Neuron (in vitro differentiated cells): ENCODE measurements at regions not wholly inside any gene's neighbourhood (a gene's known extent, or its start where the extent isn't known, plus 50 kb on each side); places are given as distances from the start of the nearest gene placed in this dataset.
"Not testable (repeated sequence)": the region's sequence is repeated elsewhere in the genome, so short reads cannot be mapped to it uniquely, and the experiment has no call there.

Experiments
- H2AFZ ChIP-seq: one replicate; pipeline ENCODE4 v1.6.1; 2013; ENCODE audit warnings: low read depth, mild to moderate bottlenecking, inconsistent platforms, low read length, moderate library complexity
- H3K27me3 ChIP-seq: one replicate; pipeline ENCODE4 v1.6.1; 2013; ENCODE audit warnings: low read length; ENCODE audit not compliant: insufficient read depth
- H3K36me3 ChIP-seq: one replicate; pipeline ENCODE4 v1.6.1; 2013; ENCODE audit warnings: low read length; ENCODE audit not compliant: insufficient read depth
- H3K4me1 ChIP-seq: one replicate; pipeline ENCODE4 v1.6.1; 2013; ENCODE audit warnings: low read length; ENCODE audit not compliant: insufficient read depth
- H3K4me3 ChIP-seq: 2 replicates; pipeline ENCODE4 v1.5.1; 2013; ENCODE audit warnings: mild to moderate bottlenecking, low read length, moderate library complexity
- H3K9me3 ChIP-seq: one replicate; pipeline ENCODE4 v1.6.1; 2013; ENCODE audit warnings: low read length

- Histone ChIP-seq H3K9me3 (no peaks in the 10 kb centered on the region), H3K36me3 (no peaks in the 10 kb centered on the region), H3K27me3 (no peaks in the 10 kb centered on the region), H2AFZ (no peak overlapping the region), H3K4me3 (no peak overlapping the region), H3K4me1 (no peaks in the 10 kb centered on the region)
Measured at GRCh38 chr3:106071306-106071705, 202.5 kb upstream of the CBLB start.

GRCh38 chr3:106072596-106072995 lies 203.8 kb upstream of the CBLB start:
- not testable (repeated sequence) for H3K4me3 ChIP-seq, H2AFZ ChIP-seq, H3K27me3 ChIP-seq, H3K4me1 ChIP-seq, H3K36me3 ChIP-seq, H3K9me3 ChIP-seq

- H3K4me1 ChIP-seq, H3K4me3 ChIP-seq, H3K27me3 ChIP-seq, H3K36me3 ChIP-seq, H2AFZ ChIP-seq, H3K9me3 ChIP-seq: not testable (repeated sequence)
Measured at GRCh38 chr3:106073806-106074205, 205.0 kb upstream of the CBLB start.

GRCh38 chr3:106075731-106076130 lies 206.9 kb upstream of the CBLB start:
- not testable (repeated sequence) for H3K9me3 ChIP-seq, H3K4me1 ChIP-seq, H3K4me3 ChIP-seq, H3K36me3 ChIP-seq, H3K27me3 ChIP-seq, H2AFZ ChIP-seq

- no peak overlapping the region for H3K4me3 ChIP-seq
- H3K27me3 ChIP-seq: no peaks in the 10 kb centered on the region
- H3K9me3 ChIP-seq: no peaks in the 10 kb centered on the region
- no peak overlapping the region for H2AFZ ChIP-seq
- H3K4me1 ChIP-seq: peaks cover 3% of the 10 kb centered on the region
- no peaks in the 10 kb centered on the region for H3K36me3 ChIP-seq
Measured at GRCh38 chr3:106078635-106079034, 209.8 kb upstream of the CBLB start.

GRCh38 chr3:106082616-106083015 lies 213.8 kb upstream of the CBLB start:
- H3K27me3 ChIP-seq: no peaks in the 10 kb centered on the region
- H3K4me3 ChIP-seq: no peak overlapping the region
- no peaks in the 10 kb centered on the region for H3K9me3 ChIP-seq
- peak overlapping the region; percentile 61 for H2AFZ ChIP-seq
- H3K4me1 ChIP-seq: peaks cover 3% of the 10 kb centered on the region
- H3K36me3 ChIP-seq: no peaks in the 10 kb centered on the region

- no peaks in the 10 kb centered on the region for H3K27me3 ChIP-seq
- H3K4me3 ChIP-seq: no peak overlapping the region
- no peak overlapping the region for H2AFZ ChIP-seq
- H3K36me3 ChIP-seq: no peaks in the 10 kb centered on the region
- H3K4me1 ChIP-seq: peaks cover 3% of the 10 kb centered on the region
- H3K9me3 ChIP-seq: no peaks in the 10 kb centered on the region
Measured at GRCh38 chr3:106083207-106083606, 214.4 kb upstream of the CBLB start.

- Histone ChIP-seq H3K27me3 (no peaks in the 10 kb centered on the region), H2AFZ (no peak overlapping the region), H3K36me3 (no peaks in the 10 kb centered on the region)
Measured at GRCh38 chr3:106083854-106084253, 215.0 kb upstream of the CBLB start.

GRCh38 chr3:106086038-106086437 lies 217.2 kb upstream of the CBLB start:
- H3K4me3 ChIP-seq: no peak overlapping the region
- peaks cover 3% of the 10 kb centered on the region for H3K4me1 ChIP-seq
- no peaks in the 10 kb centered on the region for H3K27me3 ChIP-seq
- no peak overlapping the region for H2AFZ ChIP-seq
- no peaks in the 10 kb centered on the region for H3K9me3 ChIP-seq
- H3K36me3 ChIP-seq: no peaks in the 10 kb centered on the region

More at GRCh38 chr3:106083854-106084253, 215.0 kb upstream of the CBLB start:
- Histone ChIP-seq H3K4me3 (no peak overlapping the region), H3K9me3 (no peaks in the 10 kb centered on the region), H3K4me1 (peaks cover 3% of the 10 kb centered on the region)

GRCh38 chr3:106086636-106087035 lies 217.8 kb upstream of the CBLB start:
- Histone ChIP-seq H3K9me3 (no peaks in the 10 kb centered on the region), H3K4me1 (peaks cover 3% of the 10 kb centered on the region), H3K36me3 (no peaks in the 10 kb centered on the region), H2AFZ (no peak overlapping the region), H3K4me3 (no peak overlapping the region), H3K27me3 (no peaks in the 10 kb centered on the region)

GRCh38 chr3:106088304-106088703 lies 219.5 kb upstream of the CBLB start:
- H3K4me1 ChIP-seq: no peaks in the 10 kb centered on the region
- no peaks in the 10 kb centered on the region for H3K27me3 ChIP-seq
- H3K9me3 ChIP-seq: no peaks in the 10 kb centered on the region
- H3K4me3 ChIP-seq: no peak overlapping the region
- H2AFZ ChIP-seq: no peak overlapping the region
- H3K36me3 ChIP-seq: no peaks in the 10 kb centered on the region

GRCh38 chr3:106088899-106089298 lies 220.1 kb upstream of the CBLB start:
- Histone ChIP-seq H3K4me1 (no peaks in the 10 kb centered on the region), H3K36me3 (no peaks in the 10 kb centered on the region), H3K27me3 (no peaks in the 10 kb centered on the region), H3K4me3 (no peak overlapping the region), H2AFZ (no peak overlapping the region), H3K9me3 (no peaks in the 10 kb centered on the region)

- Histone ChIP-seq H3K36me3 (no peaks in the 10 kb centered on the region), H2AFZ (no peak overlapping the region), H3K4me3 (no peak overlapping the region), H3K4me1 (no peaks in the 10 kb centered on the region), H3K27me3 (no peaks in the 10 kb centered on the region), H3K9me3 (no peaks in the 10 kb centered on the region)
Measured at GRCh38 chr3:106089806-106090205, 221.0 kb upstream of the CBLB start.

GRCh38 chr3:106092792-106093191 lies 224.0 kb upstream of the CBLB start:
- H2AFZ ChIP-seq: no peak overlapping the region
- no peaks in the 10 kb centered on the region for H3K4me1 ChIP-seq
- H3K27me3 ChIP-seq: no peaks in the 10 kb centered on the region
- no peaks in the 10 kb centered on the region for H3K9me3 ChIP-seq
- no peaks in the 10 kb centered on the region for H3K36me3 ChIP-seq
- no peak overlapping the region for H3K4me3 ChIP-seq
